ENCODE measurements at regions not wholly inside any gene's neighbourhood (a gene's known extent, or its start where the extent isn't known, plus 50 kb on each side); places are given as distances from the start of the nearest gene placed in this dataset.

DNA sequence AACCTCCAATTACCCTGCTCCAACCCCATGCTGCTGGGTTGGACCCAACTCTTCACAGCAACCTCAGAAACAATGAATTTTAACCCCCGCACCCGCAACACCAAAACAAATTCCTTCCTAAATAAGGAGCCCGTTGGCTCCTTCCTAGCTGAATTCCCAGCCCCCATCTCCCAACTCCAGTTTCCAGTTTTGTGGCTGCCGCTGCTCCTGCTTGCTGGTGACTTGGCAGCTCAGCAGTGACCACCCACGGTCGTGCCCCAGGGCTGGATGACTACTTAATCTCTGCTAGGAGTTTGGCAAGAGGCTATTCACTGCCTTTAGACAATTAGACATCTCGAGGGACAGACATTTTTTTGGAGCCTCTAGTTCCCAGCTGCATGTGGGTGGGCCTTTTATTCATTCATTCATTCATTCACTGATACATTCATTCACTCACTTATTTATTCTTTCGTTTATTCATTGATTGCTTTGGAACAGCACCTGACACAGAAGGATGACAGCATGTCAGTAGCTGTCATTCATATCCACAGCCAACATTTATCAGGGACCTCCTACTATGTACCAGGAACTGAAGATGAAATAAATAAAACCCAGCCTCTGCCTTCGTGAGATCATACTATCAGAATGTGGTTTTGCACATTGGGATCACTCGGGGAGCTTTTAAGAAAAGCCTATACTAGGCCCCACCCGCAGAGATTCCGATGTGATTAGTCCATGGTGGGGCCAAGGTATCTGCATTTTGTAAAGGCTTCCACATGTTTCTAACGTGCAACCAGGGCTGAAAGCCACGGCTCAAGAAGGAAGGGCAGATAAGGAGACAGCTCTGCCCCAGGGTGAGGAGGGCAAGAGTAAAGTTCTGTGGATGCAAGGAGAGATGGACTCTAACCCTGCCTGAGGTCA lies 256.5 kb downstream of the SHQ1 start:
- DNase-seq (ENCODE audit: low spot score), result no peak

DNA sequence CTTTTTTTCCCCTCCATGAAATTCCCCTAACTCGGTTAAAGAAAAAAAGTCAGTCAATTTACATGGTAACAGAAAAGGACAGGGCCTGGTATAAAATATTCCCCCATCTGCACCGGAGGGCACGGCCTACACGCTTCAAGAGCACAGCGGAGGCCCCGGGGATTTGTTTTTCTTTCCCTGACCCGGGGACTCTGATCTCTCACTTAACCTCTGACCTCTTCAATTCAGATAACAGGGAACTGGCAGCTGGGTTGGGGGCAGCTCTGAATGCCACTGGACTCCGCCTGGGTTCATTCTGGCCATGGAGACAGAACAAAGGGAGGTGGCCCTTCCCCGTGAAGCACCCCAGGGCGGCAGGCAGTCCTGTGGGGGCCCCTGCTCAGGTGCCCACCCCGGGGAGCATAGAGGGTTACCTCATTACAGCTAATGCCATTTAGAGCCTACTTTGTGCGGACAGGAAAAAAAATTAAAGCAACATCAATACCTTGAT lies 257.5 kb downstream of the SHQ1 start:
- no peak for DNase-seq (ENCODE audit: low spot score)

DNA sequence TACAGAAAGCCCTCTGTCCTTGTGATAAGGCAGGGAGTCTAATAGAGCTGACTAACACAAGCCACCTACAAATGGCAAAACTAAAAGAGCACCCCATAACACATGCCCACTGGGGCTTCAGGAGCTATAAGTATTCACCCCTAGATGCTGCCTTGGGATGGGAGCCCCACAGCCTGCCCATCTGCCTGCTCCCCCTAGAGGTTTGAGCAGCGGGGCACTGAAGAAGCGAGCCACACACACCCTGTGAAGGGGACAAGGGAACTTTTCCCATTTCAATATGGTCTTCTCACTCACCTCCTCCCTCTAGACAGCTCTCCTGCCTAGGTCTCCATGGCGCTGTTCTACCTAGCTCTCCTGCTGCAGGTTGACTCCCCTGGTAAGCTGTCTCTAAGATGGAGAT lies 261.0 kb downstream of the SHQ1 start:
- DNase-seq (ENCODE audit: low spot score), result no peak

DNA sequence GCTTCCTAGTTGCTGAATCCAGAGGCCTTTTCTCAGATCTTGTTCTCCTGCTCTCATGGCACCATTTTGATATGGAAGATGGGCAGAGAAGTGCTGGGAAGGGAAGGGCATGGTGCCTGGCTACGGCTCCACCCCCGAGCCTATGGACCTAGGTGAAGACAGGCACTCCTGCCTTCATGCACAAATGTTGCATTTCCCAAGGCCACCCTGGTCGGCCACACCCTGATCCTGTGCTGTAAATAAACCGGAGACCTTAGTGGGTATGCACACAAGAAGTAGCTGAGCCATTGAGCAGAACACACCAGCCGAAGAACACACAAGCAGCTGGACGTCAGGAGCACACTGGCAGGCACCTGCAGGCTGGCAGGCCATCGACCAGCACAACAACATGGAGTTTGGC lies 261.6 kb downstream of the SHQ1 start:
- DNase-seq (ENCODE audit: low spot score), result no peak

DNA sequence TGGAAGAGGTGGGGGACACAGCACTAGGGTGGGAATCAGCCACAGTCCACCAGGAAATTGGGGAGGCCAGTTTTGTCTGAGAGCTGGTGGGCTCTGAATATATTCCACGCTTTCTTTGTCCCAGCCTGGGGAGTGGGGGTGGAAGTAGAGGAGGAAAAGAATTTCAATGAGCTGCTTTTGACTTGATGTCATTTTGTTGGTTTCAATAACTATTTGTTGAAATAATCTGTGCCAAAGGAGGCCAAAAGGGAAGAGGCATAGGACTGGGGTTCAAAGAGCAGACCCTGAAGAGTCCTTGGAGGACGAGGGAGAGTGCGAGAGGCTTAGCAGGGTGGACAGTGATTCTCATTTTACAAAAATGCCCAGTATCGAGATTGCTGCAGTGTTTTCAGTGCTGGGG lies 262.3 kb downstream of the SHQ1 start:
- no peak for DNase-seq (ENCODE audit: low spot score)

DNA sequence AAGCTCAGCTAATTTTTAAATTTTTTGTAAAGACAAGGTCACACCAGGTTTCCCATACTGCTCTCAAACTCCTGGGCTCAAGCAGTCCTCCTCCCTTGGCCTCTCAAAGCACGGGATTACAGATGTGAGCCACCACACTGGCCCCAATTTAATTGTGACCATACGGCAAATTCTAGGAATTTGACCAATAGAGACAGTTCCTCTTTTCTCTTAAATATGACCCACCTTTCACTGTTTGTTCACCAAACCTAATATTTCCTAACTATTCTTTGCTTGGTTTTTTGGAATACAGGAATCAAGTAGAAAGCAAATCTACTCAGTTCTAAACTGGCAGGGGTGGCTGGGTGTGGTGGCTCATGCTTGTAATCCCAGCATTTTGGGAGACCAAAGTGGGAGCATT lies 264.0 kb downstream of the SHQ1 start:
- DNase-seq (ENCODE audit: low spot score), result no peak

DNA sequence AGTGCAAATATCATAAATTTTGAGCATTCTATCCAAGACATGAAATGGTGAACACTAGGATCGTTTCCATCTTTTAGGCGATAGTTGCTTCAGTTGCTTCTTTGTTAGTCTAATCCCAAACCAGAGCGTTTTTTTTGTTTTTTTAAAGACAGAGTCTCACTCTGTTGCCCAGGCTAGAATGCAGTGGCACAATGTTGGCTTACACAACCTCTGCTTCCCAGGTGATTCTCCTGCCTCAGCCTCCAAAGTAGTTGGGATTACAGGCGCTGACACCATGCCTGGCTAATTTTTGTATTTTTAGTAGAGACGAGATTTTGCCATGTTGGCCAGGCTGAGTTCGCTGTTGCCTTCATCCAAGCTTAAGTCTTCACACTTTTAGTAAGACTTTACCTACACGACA lies 265.3 kb downstream of the SHQ1 start:
- DNase-seq (ENCODE audit: low spot score), result no peak

DNA sequence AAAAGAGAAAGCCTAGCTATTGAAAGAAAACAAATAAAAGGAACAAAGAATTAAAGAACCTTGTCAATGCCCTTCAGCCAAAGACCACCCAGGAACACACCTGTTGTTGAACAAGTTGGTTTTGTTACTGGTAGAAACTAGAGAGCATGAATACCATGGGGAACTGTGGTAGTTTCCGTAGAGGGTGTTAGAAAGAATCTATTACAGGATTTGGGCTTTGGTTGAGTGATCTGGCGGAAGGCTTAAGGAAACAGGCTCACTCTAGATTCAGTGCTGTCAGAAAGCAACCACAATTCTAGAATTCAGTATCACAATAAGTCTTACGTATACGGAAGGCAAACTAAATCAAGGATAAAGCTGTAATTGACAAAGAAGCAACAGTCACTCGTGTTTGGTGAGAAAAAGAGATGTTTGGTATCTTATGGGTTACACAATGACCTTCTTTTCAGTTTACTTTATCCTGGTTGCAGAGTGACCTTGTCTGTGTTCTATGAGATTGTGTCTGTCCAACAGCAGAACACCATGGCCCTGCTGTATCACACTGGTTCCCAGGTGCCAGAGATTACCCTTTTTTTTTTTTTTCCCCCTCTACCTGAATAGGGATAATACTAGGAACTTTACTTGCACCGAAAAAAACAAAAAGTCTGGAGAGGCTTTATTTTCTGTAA lies 265.9 kb downstream of the SHQ1 start:
- no peak for DNase-seq (ENCODE audit: low spot score)

DNA sequence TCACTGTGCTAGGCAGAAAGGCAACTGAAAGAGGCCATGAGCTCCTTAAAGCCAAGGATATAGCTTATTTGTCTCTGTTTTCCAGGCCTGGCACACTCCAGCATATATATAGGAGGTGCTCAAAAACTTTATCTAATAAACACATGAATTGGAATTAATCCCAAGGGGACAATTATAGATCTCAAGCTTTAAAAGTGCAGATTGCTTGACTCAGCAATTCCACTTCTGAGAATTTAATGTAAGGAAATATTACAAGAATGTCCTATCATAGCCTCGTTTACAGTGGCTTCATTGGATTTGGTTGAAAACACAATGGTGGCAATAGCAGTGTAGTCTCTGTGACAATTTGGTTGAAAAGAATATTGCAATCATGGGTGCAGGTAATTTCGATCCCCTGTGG lies 267.3 kb downstream of the SHQ1 start:
- DNase-seq (ENCODE audit: low spot score), result no peak

DNA sequence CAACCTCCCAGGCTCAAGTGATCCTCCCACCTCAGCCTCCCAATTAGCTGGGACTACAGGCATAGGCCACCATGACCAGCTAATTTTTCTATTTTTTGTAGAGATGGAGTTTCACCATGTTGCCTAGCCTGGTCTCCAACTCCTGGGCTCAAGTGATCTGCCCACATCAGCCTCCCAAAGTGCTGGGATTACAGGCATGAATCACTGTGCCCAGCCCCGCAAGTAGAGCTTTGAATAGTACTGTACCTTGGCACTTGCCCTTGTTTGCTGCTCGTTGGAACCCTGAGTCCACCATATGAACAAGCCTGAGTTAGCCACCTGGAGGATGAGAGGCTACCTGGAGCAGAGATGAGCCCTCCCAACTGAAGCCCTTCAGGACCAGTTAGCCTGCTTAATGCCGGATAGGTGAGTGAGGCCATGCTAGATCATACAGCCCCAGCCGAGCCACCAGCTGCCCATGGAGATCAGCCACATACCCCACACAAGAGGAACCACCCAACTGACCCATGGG lies 267.9 kb downstream of the SHQ1 start:
- no peak for DNase-seq (ENCODE audit: low spot score)

DNA sequence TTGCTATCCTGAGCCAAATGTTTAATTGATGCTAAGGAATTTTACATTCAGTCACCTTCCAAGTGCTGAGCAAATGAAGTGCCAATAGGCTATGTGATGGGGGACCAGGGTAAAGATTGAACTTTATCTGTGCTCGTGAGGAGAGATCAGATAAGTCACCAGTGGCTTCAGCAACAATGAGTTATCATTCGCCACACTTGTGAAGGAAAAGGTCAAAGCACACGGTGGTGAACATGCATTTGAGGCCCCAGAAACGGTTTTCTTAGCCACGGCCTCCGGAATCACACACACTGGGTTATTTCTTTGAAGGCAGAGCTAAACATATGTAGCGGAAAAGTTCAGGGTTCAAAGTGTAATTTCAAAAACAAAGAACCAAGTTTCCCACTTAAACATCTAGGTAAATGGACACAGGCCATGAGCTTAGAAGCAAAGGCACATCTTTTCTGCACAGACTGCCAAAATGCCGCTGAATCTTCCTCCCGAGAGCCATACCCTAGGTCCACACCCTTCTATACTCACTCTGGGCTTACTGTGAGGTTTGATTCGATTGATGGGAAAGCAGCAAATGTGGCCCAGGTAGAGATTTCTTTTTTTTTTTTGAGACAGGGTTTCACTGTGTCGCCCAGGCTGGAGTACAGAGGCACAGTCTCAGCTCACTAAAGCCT lies 268.5 kb downstream of the SHQ1 start:
- DNase-seq (ENCODE audit: low spot score), result no peak

DNA sequence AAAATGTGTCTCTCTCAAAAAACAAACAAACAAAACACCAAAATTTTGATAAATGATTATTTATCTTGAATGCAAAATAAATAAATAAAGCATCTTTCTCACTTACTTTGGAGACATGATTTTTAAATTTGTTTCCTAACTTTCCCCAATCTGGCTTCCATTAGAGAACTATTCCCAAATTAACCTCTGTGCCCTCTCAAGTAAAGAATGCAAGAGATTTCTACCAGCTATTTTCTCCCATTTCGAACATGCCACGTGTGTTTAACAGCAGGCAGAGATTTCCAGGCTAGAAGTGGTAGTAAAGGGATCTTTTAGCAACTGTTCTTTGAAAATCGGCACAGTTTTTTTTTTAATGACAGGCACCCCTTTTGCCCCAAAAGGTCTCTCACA lies 269.1 kb downstream of the SHQ1 start:
- no peak for DNase-seq (ENCODE audit: low spot score)

DNA sequence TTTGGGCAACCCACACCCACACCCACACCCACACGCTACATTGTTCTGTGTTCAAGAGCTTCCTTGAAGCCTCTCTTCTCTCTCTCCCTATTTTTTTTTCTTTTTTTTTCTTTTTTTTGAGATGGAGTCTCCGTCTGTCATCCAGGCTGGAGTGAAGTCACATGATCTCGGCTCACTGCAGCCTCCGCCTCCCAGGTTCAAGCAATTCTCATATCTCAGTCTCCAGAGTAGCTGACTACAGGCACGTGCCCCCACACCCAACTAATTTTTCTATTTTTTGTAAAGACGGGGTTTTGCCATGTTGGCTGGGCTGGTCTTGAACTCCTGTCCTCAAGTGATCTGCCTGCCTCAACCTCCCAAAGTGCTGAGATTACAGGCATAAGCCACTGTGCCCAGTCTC lies 271.1 kb downstream of the SHQ1 start:
- DNase-seq (ENCODE audit: low spot score), result no peak

DNA sequence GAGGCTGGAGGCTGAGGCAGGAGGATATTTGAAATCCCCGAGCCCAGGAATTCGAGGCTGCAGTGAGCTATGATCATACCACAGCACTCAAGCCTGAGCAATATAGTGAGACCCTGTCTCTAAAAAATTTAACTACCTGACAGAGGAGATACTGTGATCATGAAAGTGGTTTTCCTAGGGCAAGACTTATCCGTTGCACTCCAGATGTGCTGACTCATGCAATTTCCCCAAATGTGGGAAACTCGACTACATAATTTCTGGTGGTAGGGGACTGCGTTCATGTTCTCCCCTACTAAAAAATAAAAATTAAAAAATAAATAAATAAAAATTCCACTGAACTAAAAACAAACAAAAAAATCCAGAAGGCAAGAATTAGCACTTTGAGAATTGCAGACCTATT lies 271.7 kb downstream of the SHQ1 start:
- DNase-seq (ENCODE audit: low spot score), result no peak

DNA sequence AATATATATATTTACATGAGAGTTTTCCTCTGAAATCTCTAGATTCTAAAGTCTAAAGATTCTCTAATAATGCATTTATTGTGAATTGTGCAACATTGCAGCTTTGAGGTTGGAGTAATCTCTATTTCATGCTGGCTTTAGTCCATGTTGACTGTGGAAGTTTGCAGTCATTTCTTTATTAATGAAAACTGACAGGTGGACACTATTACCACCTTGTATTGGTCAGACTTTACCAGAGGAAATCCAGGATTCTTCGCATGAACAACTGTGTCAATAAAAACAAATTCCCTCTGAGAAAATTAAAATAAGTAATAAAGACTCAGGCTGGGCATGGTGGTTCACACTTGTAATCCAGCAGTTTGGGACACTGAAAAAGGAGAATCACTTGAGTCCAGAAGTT lies 274.1 kb downstream of the SHQ1 start:
- DNase-seq (ENCODE audit: low spot score), result no peak

DNA sequence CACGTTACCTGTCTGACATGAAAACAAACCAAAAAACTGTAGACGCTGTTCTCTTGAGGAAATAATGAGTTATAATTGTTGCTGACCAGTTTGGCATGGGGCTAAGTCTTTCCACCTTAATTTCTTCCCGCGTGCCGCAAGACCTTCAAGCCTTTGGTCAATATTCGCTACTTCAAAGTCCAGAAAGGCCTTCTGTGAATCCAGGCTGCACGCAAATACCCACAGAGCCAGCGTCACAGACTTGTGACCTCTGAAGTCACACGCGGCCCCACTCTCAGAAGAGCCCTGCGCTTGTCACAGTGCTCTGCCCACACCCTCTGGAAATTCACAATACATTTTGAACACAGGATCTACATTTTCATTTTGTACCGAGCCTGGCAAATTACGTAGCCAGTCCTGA lies 275.2 kb downstream of the SHQ1 start:
- DNase-seq (ENCODE audit: low spot score), result no peak

DNA sequence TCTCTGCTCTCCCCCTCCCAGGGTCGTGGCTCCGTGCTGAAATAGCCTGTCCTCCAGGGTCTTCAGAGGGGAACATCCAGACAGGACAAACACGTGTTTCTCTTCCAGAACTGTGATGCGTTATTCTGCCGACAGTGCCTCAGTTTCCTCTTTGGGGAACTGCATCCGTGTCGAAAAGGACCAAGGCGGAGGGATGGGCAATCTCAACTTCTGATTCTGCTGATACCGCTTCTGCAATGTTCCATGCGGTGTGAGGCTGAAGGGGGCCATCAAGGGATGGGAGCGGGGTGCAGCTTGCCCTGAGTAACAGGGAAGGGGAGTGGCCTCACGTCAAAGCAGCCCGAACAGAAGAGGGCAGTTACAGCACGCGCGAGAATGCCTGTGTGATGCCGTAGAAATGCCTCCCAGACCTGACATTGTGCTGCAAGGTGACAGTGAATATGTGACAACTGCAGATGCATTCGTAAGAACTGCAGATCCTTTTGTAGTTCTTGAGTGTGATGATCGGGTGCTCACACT lies 275.7 kb downstream of the SHQ1 start:
- DNase-seq (ENCODE audit: low spot score), result no peak

DNA sequence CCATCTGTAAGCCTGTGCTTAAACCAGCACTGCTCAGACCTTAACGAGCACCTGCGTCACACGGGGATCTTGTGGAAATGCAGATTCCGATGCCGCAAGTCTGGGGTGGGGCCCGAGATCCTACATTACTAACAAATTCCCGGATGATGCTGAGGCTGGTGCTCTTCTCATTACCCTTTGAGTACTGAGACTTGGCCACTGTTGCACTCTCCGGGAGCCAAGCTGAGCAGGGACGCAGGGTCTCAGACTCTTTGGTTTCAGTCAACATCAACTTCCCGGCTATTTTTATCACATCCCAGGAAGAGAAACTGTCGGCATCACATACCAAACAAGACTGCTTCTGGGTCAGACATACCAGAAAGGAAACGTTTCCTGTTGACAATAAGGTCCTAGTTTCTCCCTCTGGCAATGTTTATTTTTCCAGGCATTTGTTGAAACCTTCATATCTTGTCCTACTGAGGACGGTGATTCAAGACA lies 276.6 kb downstream of the SHQ1 start:
- no peak for DNase-seq (ENCODE audit: low spot score)

DNA sequence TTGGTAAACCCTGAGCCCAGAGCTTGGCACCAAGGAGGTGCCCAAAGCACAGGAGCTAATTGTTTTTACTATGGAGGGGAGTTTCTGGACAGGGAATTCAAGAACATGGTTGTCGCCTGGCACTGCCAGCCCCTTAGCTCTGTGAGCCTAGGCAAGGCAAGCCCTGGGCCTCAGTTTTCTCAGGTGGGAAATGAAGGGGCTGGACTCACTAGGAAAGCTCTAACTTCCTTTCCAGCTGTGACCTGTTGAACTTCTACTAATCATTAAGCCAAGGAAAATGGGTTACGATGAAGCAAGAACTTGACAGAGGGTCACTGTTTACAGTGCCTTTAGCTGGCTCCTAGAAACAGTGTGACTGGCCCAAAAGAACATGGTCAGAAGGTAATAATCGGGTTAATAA lies 277.2 kb downstream of the SHQ1 start:
- DNase-seq (ENCODE audit: low spot score), result no peak

DNA sequence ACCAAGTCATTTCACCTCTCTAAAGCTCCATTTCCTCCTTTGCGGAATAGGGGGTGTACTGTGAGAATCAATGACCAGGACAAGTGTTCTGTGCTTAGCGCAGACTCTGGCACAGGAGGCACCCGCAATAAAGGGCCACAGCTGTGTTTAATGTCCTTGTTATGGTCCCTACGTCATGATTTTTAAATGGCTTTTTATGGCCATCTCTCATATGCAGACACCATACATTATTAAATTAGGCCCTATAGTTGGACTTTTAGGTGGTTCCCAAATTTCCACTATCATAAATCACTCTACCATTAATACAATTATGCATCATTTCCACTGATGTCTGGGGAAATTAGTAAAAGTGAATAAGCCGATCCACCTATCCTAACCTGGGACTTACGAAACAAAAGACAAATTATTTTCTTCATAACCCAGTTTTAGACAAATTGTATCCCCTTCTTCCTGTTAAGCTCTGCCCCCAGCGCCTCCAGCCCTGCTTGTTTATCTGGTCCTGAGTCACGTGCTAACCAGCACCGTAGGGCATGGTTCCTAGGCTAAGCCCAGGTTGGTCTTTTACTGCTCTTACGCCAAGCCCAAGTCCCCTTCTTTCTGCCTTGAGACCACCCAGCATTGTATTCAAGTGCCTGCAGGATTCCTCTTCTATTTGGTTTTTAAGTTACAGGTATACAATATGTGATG lies 278.3 kb downstream of the SHQ1 start:
- DNase-seq (ENCODE audit: low spot score), result no peak

DNA sequence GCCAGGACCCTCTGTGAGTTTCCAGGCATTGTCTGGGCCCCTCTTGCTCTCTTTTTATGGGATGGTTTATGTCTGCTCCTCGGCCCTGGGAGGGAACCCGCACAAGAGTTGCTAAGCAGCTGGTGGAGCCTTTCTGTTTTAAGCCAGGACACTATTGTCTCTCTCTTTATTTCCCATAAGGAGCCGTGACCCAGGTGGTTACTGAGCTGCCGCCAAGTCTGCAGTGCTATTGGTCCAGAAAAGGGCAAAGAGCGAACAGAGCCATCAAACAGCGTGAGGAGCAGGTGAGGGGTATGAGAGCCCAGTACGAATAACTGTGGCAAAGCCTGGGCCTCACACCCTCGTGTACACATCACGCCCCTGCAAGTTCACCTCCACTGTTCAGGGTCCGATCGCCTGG lies 280.2 kb downstream of the SHQ1 start:
- no peak for DNase-seq (ENCODE audit: low spot score)

DNA sequence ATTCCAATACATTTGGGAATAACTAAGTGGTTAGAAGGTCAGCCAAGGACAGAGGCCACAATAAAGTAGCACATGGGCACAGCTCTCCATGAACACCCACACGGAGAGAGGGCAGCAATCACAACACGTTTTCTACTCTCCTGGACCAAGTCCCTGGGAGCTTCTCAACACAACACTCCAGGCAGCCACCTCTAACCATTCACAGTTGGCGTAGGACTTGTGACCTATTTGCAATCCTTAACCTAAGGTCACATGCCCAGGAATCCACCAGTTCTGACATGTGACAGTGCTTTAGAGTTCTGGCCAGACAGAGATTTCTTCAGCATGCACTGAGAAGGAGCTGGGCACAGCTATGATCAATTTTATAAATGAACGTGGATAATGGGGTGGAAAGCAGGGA lies 280.8 kb downstream of the SHQ1 start:
- DNase-seq (ENCODE audit: low spot score), result no peak

Measured in D341Med (cell line).